ENCODE measurements at regions not wholly inside any gene's neighbourhood (a gene's known extent, or its start where the extent isn't known, plus 50 kb on each side); places are given as distances from the start of the nearest gene placed in this dataset.

- H3K27ac ChIP-seq (ENCODE audit: low read length): no peak overlapping the region
- no peaks in the 10 kb centered on the region; the same call in 1 of the 2 replicates for H3K27me3 ChIP-seq (ENCODE audit: control insufficient read depth, insufficient read depth, low read length)
- TF ChIP-seq SIN3A (IDR thresholded peaks at IDR 0.05; ENCODE audit: borderline replicate concordance, insufficient read depth, low read depth, low read length): no peak
- TF ChIP-seq REST (IDR thresholded peaks at IDR 0.05; ENCODE audit: insufficient read depth in 1 of 2, low read depth in 2 of 2, low read length in 1 of 2): no peak
- no peaks in the 10 kb centered on the region for H3K36me3 ChIP-seq (ENCODE audit: control insufficient read depth, insufficient read depth, low read length)
- intact Hi-C loops (cut with micrococcal nuclease; ENCODE audit: unreplicated experiment) (no loop called here), in situ Hi-C loops (cut with HindIII; ENCODE audit: low pct_unique_long_range_greater_than_20kb, low sequenced_read_pairs) (no loop called here)
- DNase-seq (ENCODE audit: low read depth, low spot score): no peak
- POLR2A ChIA-PET: no interaction called here
- CTCF ChIA-PET: interaction anchor here (0.7 kb wide), 1 partner anchor 1444 kb away, joined by 4 read pairs; no protein-coding TSS in a partner anchor
- H3K9me3 ChIP-seq (ENCODE audit: control insufficient read depth, insufficient read depth, low read depth, low read length): no peaks in the 10 kb centered on the region
- no TSS peak for BruUV-seq (replicated peaks)
- no peaks in the 10 kb centered on the region for H3K4me1 ChIP-seq (ENCODE audit: control insufficient read depth, insufficient read depth, low read length)
- no peak for ATAC-seq
- no peak overlapping the region for H3K4me3 ChIP-seq (ENCODE audit: low read depth in 2 of 2, low read length in 2 of 2)
Measured at GRCh38 chr3:73228000-73228399, 166.5 kb downstream of the EBLN2 start.

- Histone ChIP-seq H3K9me3 (ENCODE audit: control insufficient read depth, insufficient read depth, low read depth, low read length) (no peaks in the 10 kb centered on the region), H3K27ac (ENCODE audit: low read length) (no peak overlapping the region), H3K36me3 (ENCODE audit: control insufficient read depth, insufficient read depth, low read length) (no peaks in the 10 kb centered on the region), H3K4me1 (ENCODE audit: control insufficient read depth, insufficient read depth, low read length) (no peaks in the 10 kb centered on the region), H3K27me3 (ENCODE audit: control insufficient read depth, insufficient read depth, low read length) (no peaks in the 10 kb centered on the region; the same call in 1 of the 2 replicates), H3K4me3 (ENCODE audit: low read depth in 2 of 2, low read length in 2 of 2) (no peak overlapping the region)
- DNase-seq (ENCODE audit: low read depth, low spot score) (no peak), ATAC-seq (no peak)
- TF ChIP-seq REST (IDR thresholded peaks at IDR 0.05; ENCODE audit: insufficient read depth in 1 of 2, low read depth in 2 of 2, low read length in 1 of 2): no peak
- no peak for TF ChIP-seq TCF7L2 (IDR thresholded peaks at IDR 0.05; ENCODE audit: low read depth, low read length)
- no peak for TF ChIP-seq POLR2AphosphoS5 (IDR thresholded peaks at IDR 0.05; ENCODE audit: low read depth, low read length)
- no peak for TF ChIP-seq SIN3A (IDR thresholded peaks at IDR 0.05; ENCODE audit: borderline replicate concordance, insufficient read depth, low read depth, low read length)
- no peak for TF ChIP-seq CTCF (IDR thresholded peaks at IDR 0.05)
- in situ Hi-C loops (cut with HindIII; ENCODE audit: low pct_unique_long_range_greater_than_20kb, low sequenced_read_pairs): no loop called here
- intact Hi-C loops (cut with micrococcal nuclease; ENCODE audit: unreplicated experiment): no loop called here
- ChIA-PET POLR2A (no interaction called here), CTCF (no interaction called here)
- no TSS peak for BruUV-seq (replicated peaks)
Measured at GRCh38 chr3:73228437-73228836, 167.0 kb downstream of the EBLN2 start.

Measured in Panc1 (cell line).